ENCODE measurements at regions not wholly inside any gene's neighbourhood (a gene's known extent, or its start where the extent isn't known, plus 50 kb on each side); places are given as distances from the start of the nearest gene placed in this dataset.

- TF ChIP-seq CTCF (IDR thresholded peaks at IDR 0.05): no peak
- no peak for TF ChIP-seq POLR2A (IDR thresholded peaks at IDR 0.05)
Measured at GRCh38 chr4:16284050-16284449, 57.8 kb upstream of the TAPT1 start.

All from lower leg skin (tissue), 3 donors.